ENCODE measurements at regions not wholly inside any gene's neighbourhood (a gene's known extent, or its start where the extent isn't known, plus 50 kb on each side); places are given as distances from the start of the nearest gene placed in this dataset.
"Not testable (repeated sequence)": the region's sequence is repeated elsewhere in the genome, so short reads cannot be mapped to it uniquely, and the experiment has no call there.

DNA sequence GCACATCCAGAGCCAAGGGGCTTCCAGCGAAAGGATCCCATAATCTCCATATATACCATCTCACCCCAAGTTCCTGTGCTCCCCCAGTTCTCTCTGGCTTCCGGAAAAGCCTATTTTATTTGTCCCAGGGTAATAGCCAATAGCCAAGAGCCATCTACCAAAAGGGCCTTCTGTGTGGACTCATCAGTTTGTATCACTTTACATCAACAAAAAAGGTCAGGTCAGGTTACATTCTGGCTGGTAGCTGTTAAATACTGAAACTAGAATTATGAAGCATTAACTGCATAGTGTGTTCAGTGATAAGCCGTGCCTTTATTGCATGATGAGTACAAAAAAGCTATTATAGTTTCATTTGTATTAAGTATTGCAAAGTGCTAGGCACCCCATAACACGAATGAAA lies 223.7 kb downstream of the IRS1 start:
- DNase-seq, result no peak

- DNase-seq, result no peak
Measured at GRCh38 chr2:226573158-226573557, 226.5 kb downstream of the IRS1 start.

DNA sequence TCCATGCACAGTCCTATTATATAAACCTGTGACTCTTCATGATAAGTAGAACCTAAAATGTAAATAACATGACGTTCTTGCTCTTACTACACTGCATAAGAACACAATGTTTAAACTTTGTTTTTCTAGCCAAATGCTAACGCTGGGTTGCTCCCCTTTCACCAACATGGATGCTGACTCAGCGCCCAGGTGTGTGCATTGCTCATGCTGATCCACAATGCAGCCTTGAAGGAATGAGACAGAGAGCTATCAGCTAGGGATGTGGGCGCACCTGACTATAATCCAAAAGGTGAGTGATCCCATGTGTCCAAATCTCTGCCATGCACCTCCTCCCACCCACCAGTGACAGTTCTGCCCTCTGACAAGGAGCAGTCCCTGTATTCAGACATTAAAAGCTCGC lies 235.0 kb downstream of the IRS1 start:
- DNase-seq, result no peak

DNA sequence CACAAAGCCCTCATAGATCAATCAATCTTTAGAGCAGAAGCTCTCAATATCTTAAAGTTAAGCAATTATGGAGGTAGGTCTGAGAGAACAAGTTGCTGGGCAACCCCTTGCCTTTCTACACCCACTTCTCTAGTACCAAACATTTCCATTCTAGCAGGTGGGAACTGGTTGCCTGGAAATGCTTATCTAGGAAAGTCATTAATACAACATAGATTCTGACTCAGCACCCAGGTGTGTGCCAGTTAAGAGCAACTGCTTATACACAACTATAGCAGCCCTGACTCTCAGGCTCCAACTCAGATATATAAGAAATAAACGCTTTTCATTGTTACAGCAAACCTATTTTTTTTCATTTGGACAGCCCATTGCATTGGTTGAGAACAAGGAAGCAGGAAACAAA lies 237.7 kb downstream of the IRS1 start:
- no peak for DNase-seq

- DNase-seq, result no peak
Measured at GRCh38 chr2:226560325-226560724, 239.3 kb downstream of the IRS1 start.

- DNase-seq, result no peak
Measured at GRCh38 chr2:226559536-226559935, 240.1 kb downstream of the IRS1 start.

DNA sequence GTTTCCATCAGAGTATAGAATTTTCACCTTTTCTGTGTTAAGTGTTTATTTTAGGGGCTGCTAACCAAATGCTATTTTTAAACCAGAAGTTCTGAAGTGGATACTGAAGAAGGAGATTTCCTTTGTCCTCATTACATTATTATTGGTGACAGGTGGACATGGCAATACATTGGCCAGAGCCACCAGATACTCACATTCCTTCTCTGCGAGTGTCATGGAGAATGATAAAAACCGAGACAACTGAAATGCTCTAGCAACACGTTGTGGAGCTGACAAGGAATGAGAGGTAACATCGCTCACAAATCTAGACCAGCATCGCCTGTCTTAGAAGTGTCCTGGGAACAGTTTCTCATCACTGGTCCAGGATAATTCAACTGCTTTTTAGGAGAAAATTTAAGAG lies 241.2 kb downstream of the IRS1 start:
- no peak for DNase-seq

DNA sequence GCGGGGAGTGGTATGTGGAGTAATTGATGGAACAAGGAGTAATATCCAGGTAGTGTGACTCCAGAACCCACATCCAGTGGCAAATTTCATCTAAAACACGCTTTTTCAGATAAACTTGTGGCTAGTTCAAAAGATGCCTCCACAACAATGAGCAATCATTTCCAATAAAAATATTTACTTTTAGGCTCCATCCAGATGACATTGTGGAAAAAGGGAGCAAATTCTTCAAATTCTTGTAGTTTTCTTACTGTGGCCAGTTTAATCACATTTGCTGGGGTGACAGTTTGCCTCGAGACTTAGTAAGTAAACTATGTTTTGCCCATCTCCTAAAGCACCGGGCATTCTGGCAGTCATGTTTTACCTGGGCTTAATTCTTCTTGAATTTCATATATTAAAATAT lies 243.6 kb downstream of the IRS1 start:
- DNase-seq, result no peak

DNA sequence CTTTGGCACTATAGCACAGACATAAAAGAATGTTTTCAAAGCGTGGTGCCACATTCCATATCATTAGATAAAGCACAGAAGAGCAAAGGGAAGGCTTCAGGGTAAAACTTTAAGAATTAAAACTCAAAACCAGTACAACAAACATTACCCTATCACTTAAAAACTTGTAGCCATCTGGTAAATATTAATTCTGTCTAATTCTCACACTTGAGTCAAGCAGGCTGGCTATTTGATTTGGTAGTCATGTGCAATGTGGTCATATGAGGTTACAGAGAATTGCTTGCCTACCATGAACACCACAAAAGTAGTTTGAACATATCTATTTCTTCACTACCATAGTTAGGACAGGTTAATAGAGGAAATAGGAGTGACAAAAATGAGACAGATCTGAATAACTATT lies 244.9 kb downstream of the IRS1 start:
- DNase-seq, result no peak

GRCh38 chr2:226553333-226553732 lies 246.3 kb downstream of the IRS1 start:
- no peak for DNase-seq

DNA sequence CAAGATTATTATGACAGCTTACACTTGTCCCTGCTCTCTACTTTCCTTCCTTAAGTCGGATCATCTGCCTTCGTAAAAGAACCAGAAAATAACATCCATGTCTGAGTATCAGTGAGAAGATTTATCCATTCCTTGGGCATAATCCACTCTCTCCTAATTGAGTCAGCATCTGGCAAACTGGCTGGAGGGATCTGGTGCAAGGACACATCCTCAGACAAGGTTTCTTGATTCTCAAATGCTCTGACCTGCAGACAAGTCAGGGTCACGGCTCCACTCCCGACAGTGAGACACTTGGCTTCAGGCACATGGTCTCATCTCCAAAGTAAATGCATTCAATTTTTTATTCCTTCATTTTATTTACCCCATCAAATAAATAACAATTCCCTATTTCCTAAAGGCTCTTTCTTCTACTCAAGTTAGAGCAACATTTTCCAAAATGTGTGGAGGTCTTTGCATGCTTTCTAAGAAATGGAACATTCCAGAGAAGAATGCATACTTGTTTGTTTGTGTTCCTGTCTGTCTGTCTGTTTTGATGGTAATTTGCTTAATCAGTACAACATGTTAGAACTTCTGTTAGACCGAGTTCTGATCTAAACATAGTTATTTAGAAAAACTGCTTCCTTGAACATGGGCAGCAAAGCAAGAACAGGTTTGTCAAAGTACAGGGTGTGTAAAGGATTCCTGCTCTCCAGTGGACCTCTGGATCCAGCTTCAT lies 246.9 kb downstream of the IRS1 start:
- DNase-seq, result no peak

DNA sequence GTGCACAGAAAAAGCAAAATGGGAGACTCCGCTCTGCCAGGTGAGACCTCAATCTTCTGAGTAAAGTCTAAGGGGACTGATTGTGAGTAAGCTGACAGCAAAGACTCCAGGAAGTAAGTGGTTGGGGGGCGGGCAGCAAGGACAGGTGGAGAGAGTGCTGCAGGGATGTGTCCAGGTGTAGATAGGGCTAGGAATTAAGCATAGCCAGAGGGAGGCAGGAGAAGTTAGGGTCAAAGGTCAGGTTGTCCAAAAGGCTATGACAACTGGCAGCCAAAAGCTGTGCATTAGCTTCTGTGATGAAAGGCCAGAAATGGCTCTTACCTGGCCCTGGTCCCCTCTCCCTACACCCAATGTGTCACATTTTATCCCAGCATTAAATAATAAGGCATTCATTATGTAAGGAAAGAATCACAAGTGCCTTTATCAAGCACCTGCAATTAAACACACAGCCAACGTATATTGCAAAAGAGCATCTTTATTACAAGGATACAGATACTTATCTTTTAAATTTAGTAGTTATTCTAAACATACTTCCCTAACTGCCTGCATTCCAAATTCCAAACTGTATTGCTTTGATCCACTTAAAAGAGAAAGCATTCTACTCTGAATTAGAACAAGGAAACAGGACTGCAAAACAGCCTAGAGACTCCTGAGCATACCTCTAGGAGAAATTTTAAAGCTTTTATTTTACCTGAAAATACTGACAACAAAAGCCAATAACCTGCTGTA lies 247.9 kb downstream of the IRS1 start:
- no peak for DNase-seq

- DNase-seq, result no peak
Measured at GRCh38 chr2:226550801-226551200, 248.8 kb downstream of the IRS1 start.

GRCh38 chr2:226548732-226549131 lies 250.9 kb downstream of the IRS1 start:
- no peak for DNase-seq

DNA sequence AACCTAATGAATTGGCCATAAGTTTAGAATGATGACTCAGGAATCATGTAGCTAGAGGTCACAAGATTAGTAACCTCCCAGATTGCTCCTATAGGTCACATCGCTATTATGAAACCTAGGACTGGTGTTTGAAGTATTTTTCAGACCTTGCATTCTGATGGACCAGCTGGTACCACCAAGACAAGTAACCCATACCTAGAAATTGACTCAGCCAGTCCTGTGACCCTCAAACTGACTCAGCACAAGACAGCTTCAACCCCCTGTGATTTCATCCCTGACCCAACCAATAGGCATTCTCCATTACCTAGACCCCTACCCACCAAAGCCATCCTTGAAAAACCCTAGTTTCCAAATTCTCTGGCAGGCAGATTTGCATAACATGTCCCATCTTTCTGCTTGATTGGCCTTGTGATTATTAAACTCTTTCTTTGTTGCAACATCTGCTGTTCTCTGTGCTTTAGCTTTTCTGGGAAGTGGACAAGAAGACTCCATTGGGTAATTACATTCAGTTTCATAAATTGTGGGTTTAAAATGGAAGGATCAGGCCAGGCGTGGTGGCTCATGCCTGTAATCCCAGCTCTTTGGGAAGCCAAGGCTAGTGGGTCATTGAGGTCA lies 254.9 kb downstream of the IRS1 start:
- no peak for DNase-seq

GRCh38 chr2:226540204-226540994 lies 259.2 kb downstream of the IRS1 start:
- DNase-seq, result no peak

- no peak for DNase-seq
Measured at GRCh38 chr2:226536410-226536809, 263.2 kb downstream of the IRS1 start.

DNA sequence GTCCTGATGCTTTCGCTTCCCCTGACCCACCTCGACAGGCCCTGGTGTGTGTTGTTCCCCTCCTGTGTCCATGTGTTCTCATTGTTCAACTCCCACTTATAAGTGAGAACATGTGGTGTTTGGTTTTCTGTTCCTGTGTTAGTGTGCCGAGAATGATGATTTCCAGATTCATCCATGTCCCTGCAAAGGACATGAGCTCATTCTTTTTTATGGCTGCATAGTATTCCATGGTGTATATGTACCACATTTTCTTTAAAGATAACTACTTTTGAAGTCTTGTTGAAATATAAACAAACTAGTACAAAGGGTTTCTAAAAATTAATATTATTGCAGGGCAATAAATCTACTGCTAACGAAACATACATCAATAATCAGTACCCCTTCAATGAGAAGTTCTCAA lies 266.6 kb downstream of the IRS1 start:
- DNase-seq, result not testable (repeated sequence)

DNA sequence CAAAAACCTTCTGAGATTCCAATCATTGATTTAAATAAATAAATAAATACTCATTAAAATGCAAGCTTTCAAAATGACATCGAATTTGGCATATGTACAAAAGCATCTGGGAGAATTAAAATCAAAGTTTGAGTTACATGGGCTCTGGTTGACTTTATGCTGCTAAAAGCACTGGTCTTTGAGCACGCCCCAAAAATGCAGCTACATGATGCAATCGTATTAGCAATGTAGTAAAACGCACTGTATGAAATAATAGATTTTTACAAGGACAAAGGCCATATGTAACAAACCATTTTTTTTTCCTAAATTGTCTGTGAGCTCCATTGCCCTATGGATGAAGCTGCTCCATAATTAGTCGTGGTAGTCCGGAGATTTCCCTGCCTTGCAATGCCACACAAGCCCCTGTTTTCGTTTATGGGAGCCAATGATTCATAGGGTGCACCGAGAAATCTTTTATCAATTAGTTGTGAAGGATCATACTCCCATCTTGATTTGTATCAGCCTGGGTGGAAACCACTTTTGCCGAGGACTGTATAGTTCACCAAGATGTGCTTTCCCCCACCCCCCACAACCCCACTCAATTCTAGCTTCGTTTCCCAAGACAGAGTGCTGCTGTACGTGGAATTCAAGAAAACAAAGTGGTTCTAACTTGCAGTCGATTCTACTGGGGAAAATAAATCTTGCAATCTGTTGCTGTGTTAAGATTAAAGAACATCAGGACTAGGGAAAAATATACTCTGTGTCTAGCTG lies 268.4 kb downstream of the IRS1 start:
- DNase-seq, result no peak

DNA sequence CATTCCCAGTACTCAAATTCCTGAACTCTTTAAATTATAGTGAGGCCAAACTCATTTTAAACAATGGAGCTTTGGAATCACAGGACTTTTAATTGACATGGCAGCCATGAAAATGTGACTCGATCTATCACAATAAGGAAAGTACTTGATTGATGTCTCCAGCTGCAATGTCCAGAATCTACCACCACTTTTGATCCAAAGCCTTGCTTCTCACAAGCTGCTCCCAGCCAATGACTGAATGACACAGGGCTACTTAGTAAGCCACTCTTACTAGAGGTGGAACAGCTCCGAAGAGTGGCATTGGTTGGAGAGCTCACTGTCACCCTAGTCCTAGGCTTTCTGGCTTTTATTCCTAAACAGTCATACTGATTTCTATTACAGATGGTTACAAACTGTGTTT lies 270.1 kb downstream of the IRS1 start:
- DNase-seq, result no peak

GRCh38 chr2:226526716-226527115 lies 272.9 kb downstream of the IRS1 start:
- no peak for DNase-seq

DNA sequence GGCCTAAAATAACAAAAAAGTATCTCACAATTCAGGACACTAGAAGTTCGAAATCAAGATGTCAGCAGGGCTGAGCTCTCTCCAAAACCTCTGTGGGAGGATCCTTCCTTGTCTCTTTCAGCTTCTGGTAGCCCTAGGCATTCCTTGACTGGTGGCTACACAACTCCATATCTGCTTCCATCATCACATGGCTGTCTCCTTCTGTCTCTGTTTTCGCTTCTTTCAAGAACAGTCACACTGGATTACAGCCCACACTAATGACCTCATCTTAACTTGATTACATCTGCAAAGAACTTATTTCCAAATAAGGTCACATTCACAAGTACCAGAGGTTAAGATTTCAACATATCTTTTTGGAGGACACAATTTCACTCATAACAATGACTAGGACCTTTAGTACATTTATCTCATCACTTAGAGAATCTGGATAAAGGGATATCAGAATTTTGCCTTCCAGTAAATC lies 275.2 kb downstream of the IRS1 start:
- no peak for DNase-seq

Data from C1 segment of cervical spinal cord (tissue), 14 donors.